ENCODE measurements at regions not wholly inside any gene's neighbourhood (a gene's known extent, or its start where the extent isn't known, plus 50 kb on each side); places are given as distances from the start of the nearest gene placed in this dataset.

GRCh38 chr2:34069604-34070003, 470.5 kb upstream of the FAM98A start:
- no peaks in the 10 kb centered on the region for H3K4me1 ChIP-seq (replicated peaks in 1 of 4; ENCODE audit: control insufficient read depth in 3 of 4, insufficient read depth in 4 of 4, low read length in 3 of 4)
- DNase-seq (ENCODE audit: low read depth in 1 of 2, low spot score in 2 of 2) (no peak), FAIRE-seq (no peak)
- H4K5ac ChIP-seq (ENCODE audit: insufficient read length, low read depth, low read length) = no peak overlapping the region
- no peak overlapping the region for H4K8ac ChIP-seq (ENCODE audit: extremely low read depth, insufficient read depth, low read length)
- no peak overlapping the region for H2BK20ac ChIP-seq (ENCODE audit: low read length)
- H3K9me3 ChIP-seq (ENCODE audit: insufficient read depth in 2 of 2, low read depth in 1 of 2, low read length in 1 of 2) = peaks cover 8% of the 10 kb centered on the region in 2 experiments
- H4K91ac ChIP-seq (replicated peaks; ENCODE audit: insufficient read length, low read length) = no peak overlapping the region
- H2BK120ac ChIP-seq (replicated peaks; ENCODE audit: low read depth, low read length) = no peak overlapping the region
- no peak overlapping the region for H3K9ac ChIP-seq (replicated peaks in 1 of 4; ENCODE audit: extremely low read depth in 1 of 4, low read depth in 3 of 4, low read length in 3 of 4)
- TF ChIP-seq FOSL1 (IDR thresholded peaks at IDR 0.05; ENCODE audit: insufficient read depth, low read depth, low read length) = no peak
- no peak for TF ChIP-seq RXRA (IDR thresholded peaks at IDR 0.05; ENCODE audit: insufficient read depth, low read depth, low read length)
- no peaks in the 10 kb centered on the region for H3K23me2 ChIP-seq (ENCODE audit: low read depth, low read length)
- no peak overlapping the region for H2AK5ac ChIP-seq (ENCODE audit: low read depth, low read length)
- ChIA-PET CTCF (ENCODE audit: partially characterized antibody) (no interaction called here), POLR2A (ENCODE audit: partially characterized antibody) (no interaction called here)
- no peak overlapping the region for H3K4me3 ChIP-seq (ENCODE audit: extremely low read depth in 1 of 4, insufficient read depth in 2 of 4, low read depth in 3 of 4, low read length in 4 of 4)
- no peaks in the 10 kb centered on the region for H3K79me2 ChIP-seq (ENCODE audit: control insufficient read depth in 1 of 2, insufficient read depth in 2 of 2, low read length in 2 of 2)
- no peak overlapping the region for H2BK15ac ChIP-seq (ENCODE audit: low read length)
- H3K23ac ChIP-seq (ENCODE audit: insufficient read length) = no peak overlapping the region
- no peaks in the 10 kb centered on the region for H3K79me1 ChIP-seq (ENCODE audit: low read depth, low read length)
- H3K4ac ChIP-seq (replicated peaks; ENCODE audit: insufficient read length, low read depth, low read length) = no peak overlapping the region
- H3K36me3 ChIP-seq (ENCODE audit: control insufficient read depth in 2 of 4, insufficient read depth in 4 of 4, low read length in 3 of 4) = no peaks in the 10 kb centered on the region; a peak in 1 of 8 replicates
- H3K27me3 ChIP-seq (replicated peaks in 1 of 4; ENCODE audit: control insufficient read depth in 3 of 4, extremely low read depth in 1 of 4, insufficient read depth in 3 of 4, low read length in 3 of 4) = no peaks in the 10 kb centered on the region
- no peaks in the 10 kb centered on the region for H4K20me1 ChIP-seq (replicated peaks in 1 of 2; ENCODE audit: control insufficient read depth in 1 of 2, insufficient read depth in 2 of 2, low read length in 2 of 2)
- no peak overlapping the region for H3K27ac ChIP-seq (ENCODE audit: low read depth, low read length)
- no peak overlapping the region for H2BK12ac ChIP-seq (ENCODE audit: low read depth, low read length)
- H2BK5ac ChIP-seq (ENCODE audit: low read depth, low read length) = no peak overlapping the region
- no peak overlapping the region for H3K18ac ChIP-seq (ENCODE audit: extremely low read depth, low read length)
- no peak overlapping the region for H3K4me2 ChIP-seq (ENCODE audit: insufficient read depth in 1 of 2, low read depth in 2 of 2, low read length in 2 of 2)
- H3K56ac ChIP-seq (replicated peaks; ENCODE audit: insufficient read length, low read depth, low read length) = no peak overlapping the region
- H2AFZ ChIP-seq (ENCODE audit: low read length) = no peak overlapping the region
- H3K14ac ChIP-seq (ENCODE audit: insufficient read length) = no peak overlapping the region

Measured in H1 (cell line).